GM19023 (cell line): ENCODE measurements at regions not wholly inside any gene's neighbourhood (a gene's known extent, or its start where the extent isn't known, plus 50 kb on each side); places are given as distances from the start of the nearest gene placed in this dataset.

Experiments used
- ATAC-seq: cut with Tn5 transposase; IDR thresholded peaks from one replicate; pipeline ENCODE4 v1.9.1; 2021; ENCODE audit warnings: mild to moderate bottlenecking, moderate library complexity; ENCODE audit not compliant: unreplicated experiment

DNA sequence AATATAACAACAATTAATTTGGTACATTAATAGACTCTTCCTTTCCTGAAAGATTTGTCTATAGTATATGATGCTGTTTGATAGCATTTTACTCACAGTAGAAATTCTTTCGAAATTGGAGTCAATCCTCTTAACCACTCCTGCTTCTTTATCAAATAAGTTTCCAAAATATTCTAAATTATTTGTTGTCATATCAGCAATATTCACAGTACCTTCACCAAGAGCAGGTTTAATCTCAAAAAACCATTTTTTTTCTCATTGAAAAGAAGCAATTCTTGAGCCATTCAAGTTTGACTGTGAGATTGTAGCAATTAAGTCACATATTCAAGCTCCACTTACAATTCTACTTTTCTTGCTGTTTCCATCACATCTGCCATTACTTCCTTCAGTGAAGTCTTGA, 83.5 kb upstream of the PRR16 start:
- ATAC-seq = no peak

DNA sequence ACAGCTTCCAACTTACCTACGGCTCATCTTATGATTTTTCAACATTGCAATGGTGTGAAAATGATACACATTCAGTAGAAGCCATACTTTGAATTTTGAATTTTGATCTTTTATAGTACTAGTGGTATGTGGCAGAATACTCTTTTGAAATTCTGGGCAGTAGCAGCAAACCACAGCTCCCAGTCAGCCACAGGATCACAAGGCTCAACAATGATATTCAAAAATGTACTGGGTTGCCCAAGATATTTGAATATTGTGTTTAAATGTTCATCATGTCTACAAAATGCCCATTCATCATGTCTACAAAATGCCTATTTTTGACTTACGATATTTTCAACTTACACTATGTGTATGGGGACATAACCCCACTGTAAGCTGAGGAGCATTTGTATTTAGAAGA, 81.3 kb upstream of the PRR16 start:
- ATAC-seq = no peak

DNA sequence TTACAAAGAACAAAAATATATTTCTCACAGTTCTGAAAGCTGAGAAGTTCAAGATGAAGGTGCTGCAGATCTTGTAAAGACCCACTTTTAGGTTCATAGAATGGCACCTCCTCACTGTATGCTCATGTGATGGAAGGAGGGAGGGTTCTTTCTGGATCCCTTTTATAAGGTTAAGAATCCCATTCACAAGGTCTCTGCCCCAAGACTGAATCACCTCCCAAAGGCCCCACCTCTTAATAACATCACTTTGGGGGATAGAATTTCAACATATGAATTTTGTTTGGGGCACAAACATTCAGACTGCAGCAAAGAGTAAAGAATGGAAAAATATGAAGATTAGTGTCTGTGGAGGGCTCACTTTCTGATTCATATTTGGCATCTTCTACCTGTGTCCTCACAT, 77.1 kb upstream of the PRR16 start:
- ATAC-seq = no peak

DNA sequence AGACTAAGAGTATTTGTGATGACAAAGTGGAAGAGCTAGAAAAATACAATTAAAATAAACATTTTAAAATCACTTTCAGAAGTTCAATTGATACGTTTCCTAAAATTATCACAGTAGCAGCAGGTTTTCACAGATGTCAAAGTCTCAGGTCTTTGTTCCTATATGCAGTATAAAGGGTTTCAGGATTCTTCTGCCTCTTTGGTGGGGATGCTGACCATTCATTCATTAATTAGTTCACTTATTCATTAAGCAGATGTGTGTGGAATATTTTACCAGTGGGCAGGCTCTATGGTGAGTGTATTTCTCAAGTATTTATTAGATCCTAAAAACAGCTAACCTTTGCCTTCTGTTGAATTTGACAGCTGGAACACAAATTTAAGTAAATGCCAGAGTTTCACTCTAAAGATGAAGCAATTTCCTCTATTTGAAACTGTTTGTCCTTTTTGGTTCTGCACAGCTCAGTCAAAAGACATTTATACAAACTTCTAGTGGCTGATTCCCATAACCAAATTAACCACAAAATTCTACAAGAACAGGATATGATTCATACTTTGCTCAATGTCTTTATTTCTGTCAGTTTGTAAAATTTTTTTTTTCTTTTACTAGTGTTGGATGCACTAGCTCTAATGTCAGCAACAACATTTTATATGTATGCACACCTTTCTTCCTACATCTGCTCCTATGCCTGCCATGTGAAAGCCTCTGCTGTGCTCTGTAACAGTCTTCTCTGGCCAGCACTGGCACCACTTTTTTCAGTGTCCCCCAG, 75.9 kb upstream of the PRR16 start:
- no peak for ATAC-seq

DNA sequence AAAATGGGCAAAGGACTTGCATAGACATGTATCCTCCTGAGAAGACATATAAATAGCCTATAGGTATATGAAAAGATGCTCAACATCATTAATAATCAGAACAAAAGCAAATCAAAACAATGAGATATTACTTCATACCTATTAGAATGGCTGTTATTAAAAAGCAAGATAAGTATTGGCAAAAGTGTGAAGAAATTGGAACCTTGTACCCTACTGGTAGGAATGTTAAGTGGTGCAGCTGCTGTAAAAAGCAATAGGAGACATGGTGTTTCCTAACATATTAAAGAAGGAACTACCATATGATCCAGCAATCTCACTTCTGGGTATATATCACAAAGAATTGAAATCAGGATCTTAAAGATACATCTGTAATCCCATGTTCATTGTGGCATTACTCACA, 69.8 kb upstream of the PRR16 start:
- no peak for ATAC-seq

DNA sequence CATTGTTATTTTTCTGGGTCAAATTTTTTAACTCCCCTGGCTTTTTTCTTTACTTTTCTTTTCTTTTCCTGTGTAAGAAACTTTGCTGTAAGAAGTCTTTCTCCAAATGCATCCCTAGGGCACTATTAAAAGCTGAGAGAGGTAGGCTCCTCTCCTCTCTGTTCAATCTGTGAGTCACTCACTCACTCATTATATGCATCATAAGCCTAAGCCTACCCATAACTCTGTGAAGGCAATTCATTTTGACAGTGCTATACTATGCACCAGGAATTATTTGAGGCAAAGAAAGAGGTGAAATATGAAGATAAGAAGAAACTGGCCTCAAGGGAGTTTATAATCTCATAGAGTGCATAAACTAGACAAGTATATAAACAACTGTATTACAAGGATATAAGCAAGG, 67.9 kb upstream of the PRR16 start:
- ATAC-seq = no peak

DNA sequence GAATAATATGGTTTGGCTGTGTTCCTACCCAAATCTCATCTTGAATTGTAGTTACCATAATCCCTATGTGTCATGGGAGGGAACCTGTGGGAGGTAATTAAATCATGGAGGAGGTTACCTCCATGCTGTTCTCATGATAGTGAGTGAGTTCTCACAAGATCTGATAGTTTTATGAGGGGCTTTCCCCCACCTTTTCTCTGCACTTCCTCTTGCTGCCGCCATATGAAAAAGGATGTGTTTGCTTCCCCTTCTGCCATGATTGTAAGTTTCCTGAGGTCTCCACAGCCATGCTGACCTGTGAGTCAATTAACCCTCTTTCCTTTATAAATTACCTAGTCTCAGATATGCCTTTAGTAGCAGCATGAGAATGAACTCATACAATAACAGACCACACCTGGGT, 63.7 kb upstream of the PRR16 start:
- no peak for ATAC-seq

DNA sequence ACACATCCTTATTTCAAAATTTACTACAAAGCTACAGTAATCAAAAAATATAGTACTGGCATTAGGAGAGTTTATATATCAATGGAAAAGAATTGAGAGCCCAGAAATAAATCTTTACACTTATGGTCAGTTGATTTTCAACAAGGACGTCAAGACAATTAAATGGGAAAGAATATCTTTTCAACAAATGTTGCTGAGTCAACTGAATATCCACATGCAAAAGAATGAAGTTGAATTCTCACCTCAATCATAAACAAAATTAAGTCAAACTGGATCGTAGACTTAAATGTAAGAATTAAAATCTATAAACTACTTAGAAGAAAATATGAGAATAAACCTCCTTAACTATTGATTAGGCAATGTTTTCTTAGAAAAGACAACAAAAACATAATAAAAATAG, 61.5 kb upstream of the PRR16 start:
- ATAC-seq = no peak

DNA sequence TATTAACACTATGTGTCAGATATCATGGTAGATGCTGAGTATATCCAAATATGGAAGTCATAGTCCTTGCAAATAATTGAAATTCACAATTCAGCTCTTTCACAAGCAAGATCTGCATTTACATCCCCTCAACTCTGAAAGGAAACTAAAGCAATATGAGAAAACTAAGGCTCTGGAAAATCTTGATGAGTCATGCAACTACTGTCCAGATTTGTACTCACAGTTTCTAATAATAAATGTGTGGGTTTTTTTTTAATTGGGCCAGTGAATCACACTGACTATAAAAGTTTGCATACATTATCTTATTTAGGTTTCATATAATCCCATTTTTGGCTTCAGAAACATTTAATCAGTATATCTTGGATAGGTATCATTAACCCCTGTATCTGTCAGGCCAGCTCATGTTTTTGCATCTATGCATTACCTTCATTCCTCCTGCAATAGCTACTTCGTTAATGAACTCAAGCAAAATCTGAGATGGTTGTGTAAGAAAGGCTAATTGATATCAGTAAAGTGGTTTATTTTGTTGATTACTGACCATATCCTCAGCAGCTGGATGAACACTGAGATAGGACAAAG, 58.7 kb upstream of the PRR16 start:
- no peak for ATAC-seq

DNA sequence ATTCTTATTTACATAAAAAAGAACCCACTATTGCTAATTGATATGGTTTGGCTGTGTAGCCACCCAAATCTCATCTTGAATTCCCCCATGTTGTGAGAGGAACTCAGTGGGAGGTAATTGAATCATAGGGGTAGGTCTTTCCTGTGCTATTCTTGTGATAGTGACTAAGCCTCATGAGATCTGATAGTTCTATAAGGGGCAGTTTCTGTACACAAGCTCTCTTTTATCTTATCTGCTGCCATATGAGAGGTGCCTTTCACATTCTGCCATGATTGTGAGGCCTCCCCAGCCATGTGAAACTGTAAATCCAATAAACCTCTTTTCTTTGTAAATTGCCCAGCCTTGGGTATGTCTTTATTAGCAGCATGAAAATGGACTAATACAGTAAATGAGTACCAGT, 58.2 kb upstream of the PRR16 start:
- ATAC-seq = no peak

DNA sequence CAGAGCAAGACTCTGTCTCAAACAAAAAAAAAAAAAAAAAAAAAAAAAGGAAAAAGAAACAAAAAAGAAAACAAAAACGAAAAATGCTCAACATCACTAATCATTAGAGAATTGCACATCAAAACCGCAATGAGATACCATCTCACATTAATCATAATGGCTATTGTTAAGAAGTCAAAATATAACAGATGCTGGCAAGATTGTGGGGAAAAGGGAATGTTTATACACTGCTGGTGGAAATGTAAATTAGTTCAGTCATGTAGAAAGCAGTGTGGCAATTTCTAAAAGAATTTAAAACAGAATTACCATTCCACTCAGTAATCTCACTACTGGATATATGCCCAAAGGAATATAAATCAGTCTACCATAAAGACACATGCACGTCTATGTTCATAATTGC, 50.4 kb upstream of the PRR16 start:
- ATAC-seq = no peak
